ENCODE measurements at regions not wholly inside any gene's neighbourhood (a gene's known extent, or its start where the extent isn't known, plus 50 kb on each side); places are given as distances from the start of the nearest gene placed in this dataset.
A peak's percentile ranks its signal among the peaks of the same experiment; 100 is the strongest.

DNA sequence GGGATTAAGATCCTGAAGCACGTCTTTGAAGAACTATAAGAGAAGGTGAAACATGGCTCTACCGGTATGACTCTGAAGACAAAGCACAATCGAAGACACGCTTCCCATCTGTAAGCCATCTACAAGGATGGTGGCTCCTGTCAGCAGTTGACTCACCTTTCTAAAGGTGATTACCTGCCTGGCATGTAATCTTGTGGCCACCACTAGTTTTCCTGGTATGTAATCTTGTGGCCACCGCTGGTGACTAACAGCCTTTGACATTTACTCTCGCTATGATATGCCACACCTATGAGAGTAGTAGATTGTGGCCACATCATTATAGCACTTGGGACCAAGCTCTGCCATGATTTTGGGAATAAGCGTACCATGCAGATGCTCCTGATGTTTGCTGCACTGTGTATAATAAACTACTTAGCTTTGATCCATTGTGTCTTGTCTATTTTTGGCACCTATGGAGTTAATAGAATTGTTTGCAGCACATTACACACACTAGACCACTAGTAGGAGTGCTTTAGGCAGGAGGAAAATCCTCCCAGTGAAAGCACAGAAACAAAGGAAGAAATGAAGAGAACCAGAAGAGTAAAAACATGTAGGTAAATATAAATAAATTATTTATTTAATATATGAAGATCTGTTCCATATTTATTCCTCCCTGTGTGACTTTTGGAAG, 59.8 kb downstream of the VAX1 start:
- DNase-seq, result no peak

- DNase-seq, result peak; percentile 15
Observed at GRCh38 chr10:117075064-117075463, 63.0 kb downstream of the VAX1 start.

GRCh38 chr10:117074621-117075020, 63.4 kb downstream of the VAX1 start:
- DNase-seq, result peak; percentile 59

GRCh38 chr10:117071286-117072050, 66.5 kb upstream of the SHTN1 start:
- DNase-seq, result no peak
